WTC11 (cell line): ENCODE measurements at regions not wholly inside any gene's neighbourhood (a gene's known extent, or its start where the extent isn't known, plus 50 kb on each side); places are given as distances from the start of the nearest gene placed in this dataset.

Source experiments
- ATAC-seq: fragments of 200-7000 bp; cut with Tn5 transposase; 2 replicates; pipeline ENCODE4 v1.10.0; 2021; ENCODE audit warnings: mild to moderate bottlenecking, moderate library complexity
- CTCF ChIA-PET: fragments of 300-600 bp; sonication (Branson Sonifier 250); formaldehyde crosslinking; loops from one replicate; lab custom pipeline; 2021; ENCODE audit warnings: antibody characterized with exemption; lab: Charles Lee
- POLR2A ChIA-PET: fragments of 350-600 bp; sonication (Branson Sonifier 250); formaldehyde crosslinking; loops from one replicate; lab custom pipeline; 2021; ENCODE audit warnings: antibody characterized with exemption; lab: Charles Lee
- DNase-seq: peaks from one replicate; pipeline ENCODE4 v3.0.0; 2021; ENCODE audit warnings: low spot score
- H3K27ac Mint-ChIP-seq: 2 replicates; pipeline ENCODE4 v1.8.0; 2021; ENCODE audit warnings: mixed read lengths
- H3K27me3 Mint-ChIP-seq: 2 replicates; pipeline ENCODE4 v1.8.0; 2021; ENCODE audit warnings: low read depth, mild to moderate bottlenecking, moderate library complexity, mixed read lengths
- H3K36me3 Mint-ChIP-seq: 2 replicates; pipeline ENCODE4 v1.8.0; 2021; ENCODE audit warnings: mixed read lengths
- H3K4me1 Mint-ChIP-seq: 2 replicates; pipeline ENCODE4 v1.8.0; 2022; ENCODE audit warnings: mixed read lengths
- H3K4me3 Mint-ChIP-seq: 2 replicates; pipeline ENCODE4 v1.8.0; 2021; ENCODE audit warnings: mild to moderate bottlenecking, moderate library complexity, mixed read lengths
- H3K9me3 Mint-ChIP-seq: 2 replicates; pipeline ENCODE4 v1.8.0; 2021; ENCODE audit warnings: mixed read lengths
- E2F1 ChIP-seq: sonication (generic); formaldehyde crosslinking; IDR thresholded peaks from 2 replicates; pipeline ENCODE4 v1.8.0; 2022; ENCODE audit warnings: mild to moderate bottlenecking, missing genetic modification reagents
- E2F4 ChIP-seq: sonication (generic); formaldehyde crosslinking; IDR thresholded peaks from 2 replicates; pipeline ENCODE4 v1.8.1; 2022; ENCODE audit warnings: low read depth, mild to moderate bottlenecking, moderate library complexity, missing genetic modification reagents, borderline replicate concordance
- FOXK1 ChIP-seq: sonication (generic); formaldehyde crosslinking; IDR thresholded peaks from 2 replicates; pipeline ENCODE4 v1.8.0; 2022; ENCODE audit warnings: mild to moderate bottlenecking, moderate library complexity, missing genetic modification reagents
- MAX ChIP-seq: sonication (generic); formaldehyde crosslinking; IDR thresholded peaks from 2 replicates; pipeline ENCODE4 v1.8.0; 2022; ENCODE audit warnings: mild to moderate bottlenecking, missing genetic modification reagents
- NFATC4 ChIP-seq: fragments of 250-450 bp; sonication (Bioruptor Pico); IDR thresholded peaks from 2 replicates; pipeline ENCODE4 v1.9.0; 2021; ENCODE audit warnings: mild to moderate bottlenecking
- NFYB ChIP-seq: sonication (generic); formaldehyde crosslinking; conservative IDR thresholded peaks from 2 replicates; pipeline ENCODE4 v1.8.0; 2022; ENCODE audit warnings: low read depth, missing genetic modification reagents
- NR1H2 ChIP-seq: sonication (generic); formaldehyde crosslinking; IDR thresholded peaks from 2 replicates; pipeline ENCODE4 v1.9.0; 2021; ENCODE audit warnings: mild to moderate bottlenecking, moderate library complexity, missing genetic modification reagents
- NR2C2 ChIP-seq: sonication (generic); formaldehyde crosslinking; IDR thresholded peaks from 2 replicates; pipeline ENCODE4 v1.8.0; 2022; ENCODE audit warnings: mild to moderate bottlenecking, missing genetic modification reagents
- NR3C1 ChIP-seq: sonication (generic); formaldehyde crosslinking; conservative IDR thresholded peaks from 2 replicates; pipeline ENCODE4 v1.8.1; 2023; ENCODE audit warnings: low read depth, mild to moderate bottlenecking, missing genetic modification reagents
- TEAD1 ChIP-seq: sonication (generic); formaldehyde crosslinking; IDR thresholded peaks from 2 replicates; pipeline ENCODE4 v1.8.0; 2022; ENCODE audit warnings: mild to moderate bottlenecking, missing genetic modification reagents
- TEAD4 ChIP-seq: sonication (generic); formaldehyde crosslinking; IDR thresholded peaks from 2 replicates; pipeline ENCODE4 v1.8.0; 2022; ENCODE audit warnings: mild to moderate bottlenecking, missing genetic modification reagents
- USF1 ChIP-seq: sonication (generic); formaldehyde crosslinking; IDR thresholded peaks from 2 replicates; pipeline ENCODE4 v1.8.0; 2022; ENCODE audit warnings: mild to moderate bottlenecking, missing genetic modification reagents
- ZNF263 ChIP-seq: sonication (generic); formaldehyde crosslinking; IDR thresholded peaks from 2 replicates; pipeline ENCODE4 v1.8.1; 2022; ENCODE audit warnings: low read depth, mild to moderate bottlenecking, moderate library complexity, missing genetic modification reagents
- ZNF512 ChIP-seq: sonication (generic); formaldehyde crosslinking; IDR thresholded peaks from 2 replicates; pipeline ENCODE4 v1.8.1; 2022; ENCODE audit warnings: missing genetic modification reagents, borderline replicate concordance
- ZNF532 ChIP-seq: fragments of 250-450 bp; sonication (Bioruptor Pico); IDR thresholded peaks from 2 replicates; pipeline ENCODE4 v1.9.0; 2021; ENCODE audit warnings: mild to moderate bottlenecking, borderline replicate concordance
- ZNF671 ChIP-seq: fragments of 250-450 bp; sonication (Bioruptor Pico); IDR thresholded peaks from 2 replicates; pipeline ENCODE4 v1.8.0; 2021; ENCODE audit warnings: mild to moderate bottlenecking
- TF ChIP-seq, protein P1 (sequence below): sonication (generic); formaldehyde crosslinking; IDR thresholded peaks from 2 replicates; pipeline ENCODE4 v1.8.0; 2022; ENCODE audit warnings: mild to moderate bottlenecking, missing genetic modification reagents
- TF ChIP-seq, protein P2 (sequence below): fragments of 250-450 bp; sonication (Bioruptor Pico); IDR thresholded peaks from 2 replicates; pipeline ENCODE4 v2.1.2; 2022; ENCODE audit warnings: mild to moderate bottlenecking, moderate library complexity

- TF ChIP-seq ZNF512 (CRISPR knock-in tag) (no peak), NR1H2 (CRISPR knock-in tag) (no peak), ZNF671 (CRISPR knock-in tag) (no peak), USF1 (CRISPR knock-in tag) (no peak), FOXK1 (CRISPR knock-in tag) (no peak), TEAD4 (CRISPR knock-in tag) (no peak), NR3C1 (no peak), NFYB (CRISPR knock-in tag) (no peak), TEAD1 (CRISPR knock-in tag) (no peak), NFATC4 (CRISPR knock-in tag) (no peak)
- TF ChIP-seq, protein P1, sequence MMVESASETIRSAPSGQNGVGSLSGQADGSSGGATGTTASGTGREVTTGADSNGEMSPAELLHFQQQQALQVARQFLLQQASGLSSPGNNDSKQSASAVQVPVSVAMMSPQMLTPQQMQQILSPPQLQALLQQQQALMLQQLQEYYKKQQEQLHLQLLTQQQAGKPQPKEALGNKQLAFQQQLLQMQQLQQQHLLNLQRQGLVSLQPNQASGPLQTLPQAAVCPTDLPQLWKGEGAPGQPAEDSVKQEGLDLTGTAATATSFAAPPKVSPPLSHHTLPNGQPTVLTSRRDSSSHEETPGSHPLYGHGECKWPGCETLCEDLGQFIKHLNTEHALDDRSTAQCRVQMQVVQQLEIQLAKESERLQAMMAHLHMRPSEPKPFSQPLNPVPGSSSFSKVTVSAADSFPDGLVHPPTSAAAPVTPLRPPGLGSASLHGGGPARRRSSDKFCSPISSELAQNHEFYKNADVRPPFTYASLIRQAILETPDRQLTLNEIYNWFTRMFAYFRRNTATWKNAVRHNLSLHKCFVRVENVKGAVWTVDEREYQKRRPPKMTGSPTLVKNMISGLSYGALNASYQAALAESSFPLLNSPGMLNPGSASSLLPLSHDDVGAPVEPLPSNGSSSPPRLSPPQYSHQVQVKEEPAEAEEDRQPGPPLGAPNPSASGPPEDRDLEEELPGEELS: no peak
- TF ChIP-seq, protein P2, sequence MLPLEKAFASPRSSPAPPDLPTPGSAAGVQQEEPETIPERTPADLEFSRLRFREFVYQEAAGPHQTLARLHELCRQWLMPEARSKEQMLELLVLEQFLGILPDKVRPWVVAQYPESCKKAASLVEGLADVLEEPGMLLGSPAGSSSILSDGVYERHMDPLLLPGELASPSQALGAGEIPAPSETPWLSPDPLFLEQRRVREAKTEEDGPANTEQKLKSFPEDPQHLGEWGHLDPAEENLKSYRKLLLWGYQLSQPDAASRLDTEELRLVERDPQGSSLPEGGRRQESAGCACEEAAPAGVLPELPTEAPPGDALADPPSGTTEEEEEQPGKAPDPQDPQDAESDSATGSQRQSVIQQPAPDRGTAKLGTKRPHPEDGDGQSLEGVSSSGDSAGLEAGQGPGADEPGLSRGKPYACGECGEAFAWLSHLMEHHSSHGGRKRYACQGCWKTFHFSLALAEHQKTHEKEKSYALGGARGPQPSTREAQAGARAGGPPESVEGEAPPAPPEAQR (CRISPR knock-in tag): no peak
Observed at GRCh38 chr18:41059126-41059415, 896.0 kb upstream of the PIK3C3 start (continued).

- no peak for DNase-seq
- peaks cover 4% of the 10 kb centered on the region; the same call in 1 of the 2 replicates for H3K9me3 Mint-ChIP-seq
Observed at GRCh38 chr18:41058351-41059125, 896.5 kb upstream of the PIK3C3 start.

More at GRCh38 chr18:41058351-41059125, 896.5 kb upstream of the PIK3C3 start:
- Mint-ChIP-seq H3K4me3 (no peak overlapping the region), H3K27me3 (no peaks in the 10 kb centered on the region), H3K36me3 (no peaks in the 10 kb centered on the region), H3K27ac (no peak overlapping the region), H3K4me1 (no peaks in the 10 kb centered on the region)
- POLR2A ChIA-PET: no interaction called here
- no peak for ATAC-seq
- TF ChIP-seq NR2C2: no peak
- TF ChIP-seq MAX: no peak
- TF ChIP-seq ZNF532: no peak
- no peak for TF ChIP-seq ZNF671 (CRISPR knock-in tag)
- TF ChIP-seq E2F4 (CRISPR knock-in tag): no peak
- no peak for TF ChIP-seq ZNF263
- TF ChIP-seq E2F1: no peak
- CTCF ChIA-PET: no interaction called here
